Gastrocnemius medialis (tissue), 4 donors: ENCODE measurements at regions not wholly inside any gene's neighbourhood (a gene's known extent, or its start where the extent isn't known, plus 50 kb on each side); places are given as distances from the start of the nearest gene placed in this dataset.

ENCODE experiments used
- CTCF ChIP-seq, 5 experiments: fragments of 450-650 bp in 3 of 5; fragments of 200-600 bp in 2 of 5; sonication (generic) in 2 of 5; IDR thresholded peaks in 4 of 5; conservative IDR thresholded peaks in 1 of 5; 1 replicate in 4 of 5; 2 replicates in 1 of 5; pipeline ENCODE4 v1.5.1; 2016 to 2019; ENCODE audit warnings: antibody characterized with exemption in 5 of 5, mild to moderate bottlenecking in 3 of 5, moderate library complexity in 3 of 5
- POLR2A ChIP-seq, 2 donors: fragments of 450-650 bp; IDR thresholded peaks; one replicate each; pipeline ENCODE4 v1.6.1; 2017; ENCODE audit warnings: antibody characterized with exemption in 2 of 2, mild to moderate bottlenecking in 2 of 2, moderate library complexity in 2 of 2

- TF ChIP-seq CTCF (IDR thresholded peaks at IDR 0.05 in 4 of 5, conservative IDR thresholded peaks at IDR 0.05 in 1 of 5) (no peak), POLR2A (IDR thresholded peaks at IDR 0.05) (no peak)
Measured at GRCh38 chr9:118882684-118883083, 486.6 kb downstream of the BRINP1 start.
